ENCODE measurements at regions not wholly inside any gene's neighbourhood (a gene's known extent, or its start where the extent isn't known, plus 50 kb on each side); places are given as distances from the start of the nearest gene placed in this dataset.

DNA sequence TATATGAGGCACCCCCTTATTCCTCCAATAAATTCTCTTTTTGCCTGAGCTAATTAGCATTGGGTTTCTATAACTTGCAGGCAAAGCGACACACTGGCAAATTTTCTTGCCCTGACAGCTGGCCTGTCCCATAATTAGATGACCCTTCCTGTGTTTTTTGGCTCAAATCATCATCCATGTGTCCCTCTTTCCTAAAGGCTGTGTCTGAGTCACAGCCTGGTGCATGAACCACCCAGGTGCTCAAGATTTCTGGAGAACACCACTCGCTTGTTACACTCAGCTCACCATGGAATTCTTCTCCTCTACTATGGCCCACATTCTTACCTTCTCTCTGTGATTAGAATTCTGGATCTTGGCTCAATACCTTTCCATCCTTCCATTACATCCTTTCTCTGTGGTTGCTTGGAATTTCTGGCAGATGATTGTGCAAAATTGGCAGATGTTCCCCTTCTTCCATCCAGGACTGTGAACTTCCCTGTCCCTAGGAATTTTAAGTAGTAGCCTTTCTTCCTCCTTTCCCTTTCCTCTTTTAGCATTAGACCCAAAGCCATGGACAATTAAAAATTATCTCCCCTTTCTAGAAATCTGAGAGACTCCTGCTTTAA, 116.0 kb upstream of the ANKRD1 start:
- DNase-seq (ENCODE audit: low read depth) = no peak

GRCh38 chr10:91038971-91039370, 118.1 kb upstream of the ANKRD1 start:
- no peak for DNase-seq (ENCODE audit: low read depth)

GRCh38 chr10:91040343-91040742, 119.5 kb upstream of the ANKRD1 start:
- no peak for DNase-seq (ENCODE audit: low read depth)

DNA sequence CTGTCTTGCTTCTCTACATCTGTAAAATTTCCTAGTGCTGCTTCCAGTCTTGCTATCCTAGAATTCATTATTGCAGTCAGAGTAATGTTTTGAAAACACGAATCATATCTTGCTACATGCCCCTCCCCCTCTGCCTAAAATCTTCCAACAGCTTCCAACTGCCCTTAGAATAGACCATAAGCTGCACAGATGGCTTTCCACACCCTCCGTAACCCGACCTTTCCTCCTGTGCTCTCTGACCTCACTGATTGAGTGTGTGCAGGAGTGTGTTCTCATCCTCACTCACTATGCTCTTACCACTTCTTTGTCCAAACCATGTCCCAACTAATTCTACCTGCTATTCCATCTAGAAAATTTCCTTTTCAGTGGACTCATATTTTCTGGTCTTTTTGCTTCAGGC, 121.2 kb upstream of the ANKRD1 start:
- DNase-seq (ENCODE audit: low read depth) = no peak

GRCh38 chr10:91043173-91043910, 122.5 kb upstream of the ANKRD1 start:
- peak; percentile 41 for DNase-seq (ENCODE audit: low read depth)

DNA sequence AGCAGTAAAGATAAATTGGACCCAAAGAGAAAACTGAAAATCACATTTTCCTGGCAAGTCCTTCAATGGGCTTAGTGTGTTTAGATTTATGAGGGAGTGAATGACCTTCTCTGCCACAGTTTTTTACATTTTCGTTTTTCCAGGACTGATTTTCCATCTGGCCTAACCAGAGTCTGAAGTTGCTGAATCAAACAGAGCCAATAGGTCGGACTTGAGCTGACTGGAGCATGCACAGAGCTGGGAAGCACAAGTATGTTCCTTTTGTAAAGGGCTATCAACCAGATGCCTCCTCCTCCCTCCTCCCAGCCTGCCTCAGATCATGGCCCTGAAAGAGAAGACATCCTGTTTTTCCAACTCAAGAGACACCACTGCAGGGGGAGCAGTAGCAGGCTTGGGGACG, 126.0 kb upstream of the ANKRD1 start:
- peak; percentile 3 for DNase-seq (ENCODE audit: low read depth)

GRCh38 chr10:91048380-91048779, 127.5 kb upstream of the ANKRD1 start:
- DNase-seq (ENCODE audit: low read depth) = no peak

DNA sequence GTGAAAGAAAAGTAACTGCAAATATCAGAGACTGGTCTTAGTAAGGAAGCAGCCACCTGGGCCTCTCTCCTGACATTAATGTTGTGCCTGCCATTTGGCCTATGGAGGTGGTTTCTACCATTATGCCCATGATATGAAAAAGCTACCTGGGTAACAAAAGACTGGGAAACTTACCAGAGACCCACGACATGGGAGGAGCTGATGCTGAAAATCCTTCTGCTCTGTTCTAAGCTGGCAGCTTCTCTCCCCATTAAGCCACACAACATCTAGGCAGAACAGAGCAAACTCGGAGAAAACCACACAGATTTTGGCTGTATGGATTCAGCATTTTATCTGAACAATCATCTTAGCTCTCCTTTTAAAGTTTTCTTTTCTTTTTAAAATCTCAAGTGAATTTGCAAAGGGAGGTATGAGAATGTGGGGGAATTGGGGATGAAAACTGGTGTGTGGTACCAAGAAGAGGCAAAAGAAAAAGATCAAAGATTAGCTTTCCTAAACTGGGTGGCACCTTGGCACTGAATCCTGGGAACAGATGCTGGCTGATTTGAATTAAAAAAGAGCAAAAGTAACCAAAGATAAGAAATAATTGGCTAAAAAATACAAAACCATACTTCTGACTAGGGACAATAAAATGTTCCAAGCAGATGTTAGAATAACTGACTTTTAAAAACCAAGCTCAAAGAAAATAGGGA, 128.6 kb upstream of the ANKRD1 start:
- DNase-seq (ENCODE audit: low read depth) = no peak

- DNase-seq (ENCODE audit: low read depth) = peak; percentile 38
These were observed 129.1 kb upstream of the ANKRD1 start for GRCh38 chr10:91049988-91050360.

DNA sequence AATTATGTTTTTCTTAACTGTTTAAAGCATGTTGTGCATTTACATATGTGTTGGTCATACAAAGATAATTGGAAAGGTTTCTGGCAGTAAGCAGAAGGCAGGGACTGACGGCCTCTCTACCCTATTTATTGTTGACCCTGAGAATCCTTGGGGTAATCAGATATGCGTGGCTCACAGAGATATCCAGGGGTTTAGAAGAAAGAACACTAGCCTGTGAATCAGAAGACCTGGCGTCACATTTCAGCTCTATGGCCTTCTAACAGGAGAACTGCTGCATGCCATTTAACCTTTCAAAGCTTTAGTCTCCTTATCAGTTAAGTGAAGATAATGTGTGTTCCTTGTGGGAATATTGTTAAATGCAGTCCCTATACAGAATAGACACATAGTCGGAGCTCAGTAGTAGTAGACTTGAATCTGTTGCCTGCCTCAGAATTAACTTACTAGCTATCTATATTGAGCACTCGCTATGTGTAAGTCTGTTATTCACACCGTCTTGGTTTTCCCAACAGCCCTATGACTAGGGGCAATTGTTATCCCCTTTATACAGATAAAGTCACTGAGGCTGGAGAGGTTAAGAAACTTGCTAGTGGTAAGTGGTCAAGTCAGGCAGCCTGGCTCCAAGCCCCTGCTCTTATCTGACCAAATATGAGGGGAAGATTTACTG, 129.6 kb upstream of the ANKRD1 start:
- peak; percentile 39 for DNase-seq (ENCODE audit: low read depth)

DNA sequence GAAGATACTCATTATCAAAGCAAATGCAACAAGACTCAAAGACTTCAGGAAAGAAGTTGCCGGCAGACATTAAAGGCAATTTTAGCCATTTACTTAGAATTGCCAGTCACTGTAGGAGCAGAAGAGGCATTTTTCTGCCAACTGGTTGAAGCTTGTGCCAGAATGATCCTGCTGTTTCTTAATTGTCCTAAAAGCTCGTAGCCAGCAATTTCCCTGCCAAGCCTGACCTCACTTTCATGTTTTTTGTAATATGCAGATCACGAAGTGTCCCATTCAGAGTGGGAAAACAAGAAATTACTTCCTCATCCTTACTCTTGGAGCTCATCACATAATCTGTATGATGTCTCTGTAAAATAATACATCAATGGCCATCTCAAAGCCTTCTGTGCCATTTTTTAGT, 130.9 kb upstream of the ANKRD1 start:
- DNase-seq (ENCODE audit: low read depth) = no peak

DNA sequence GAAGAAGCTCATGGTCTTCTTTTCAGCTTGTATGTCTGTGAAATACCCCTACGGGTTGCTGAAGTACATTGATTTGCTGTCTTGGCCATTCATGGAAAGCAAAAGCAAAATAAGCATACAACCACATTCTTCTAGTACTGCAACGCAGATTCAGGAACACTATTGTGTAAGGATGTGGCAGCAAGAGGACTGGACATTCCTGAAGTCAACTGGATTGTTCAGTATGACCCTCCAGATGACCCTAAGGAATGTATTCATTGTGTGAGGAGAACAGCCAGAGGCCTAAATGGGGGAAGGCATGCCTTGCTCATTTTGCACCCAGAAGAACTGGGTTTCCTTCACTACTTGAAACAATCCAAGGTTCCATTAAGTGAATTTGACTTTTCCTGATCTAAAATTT, 133.4 kb upstream of the ANKRD1 start:
- DNase-seq (ENCODE audit: low read depth) = peak; percentile 62

DNA sequence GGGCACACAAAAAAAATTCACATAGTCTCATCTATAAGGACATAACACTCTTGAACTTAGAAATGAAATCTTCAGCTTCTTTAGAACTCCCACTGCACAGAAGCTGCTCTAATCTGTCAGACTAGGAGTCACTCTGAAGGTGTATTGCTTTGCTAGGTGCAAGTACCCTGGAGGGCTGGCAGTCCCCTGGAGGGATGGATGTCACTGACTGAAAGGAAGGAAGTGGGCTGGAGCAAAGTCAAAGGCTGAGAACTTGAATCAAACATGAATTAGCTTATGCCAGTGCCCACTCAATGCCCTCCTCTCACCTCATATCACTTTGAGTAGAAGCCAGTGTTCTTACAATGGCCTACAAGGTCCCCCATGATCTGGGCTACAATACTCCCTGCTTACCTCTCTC, 140.3 kb upstream of the ANKRD1 start:
- DNase-seq (ENCODE audit: low read depth) = no peak

DNA sequence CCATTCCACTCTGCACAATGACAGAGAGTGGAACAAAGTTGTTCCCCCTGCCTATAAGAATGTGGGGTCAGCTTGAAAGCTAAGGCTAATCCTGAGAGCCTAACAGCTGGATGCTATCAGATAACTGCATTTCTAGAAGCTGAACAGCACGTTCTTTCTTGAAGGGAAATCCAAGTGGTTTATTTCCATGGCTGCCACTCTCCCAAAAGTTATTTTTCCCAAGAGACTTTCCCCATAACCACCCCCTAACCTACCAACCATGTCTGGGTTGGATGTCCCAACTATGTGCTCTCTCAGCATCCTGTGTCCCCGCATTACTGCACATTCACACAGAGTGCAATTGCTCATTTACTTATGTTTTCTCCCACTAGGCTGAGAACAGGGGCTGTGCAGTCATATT, 140.7 kb upstream of the ANKRD1 start:
- DNase-seq (ENCODE audit: low read depth) = no peak

GRCh38 chr10:91062091-91062490, 141.2 kb upstream of the ANKRD1 start:
- no peak for DNase-seq (ENCODE audit: low read depth)

DNA sequence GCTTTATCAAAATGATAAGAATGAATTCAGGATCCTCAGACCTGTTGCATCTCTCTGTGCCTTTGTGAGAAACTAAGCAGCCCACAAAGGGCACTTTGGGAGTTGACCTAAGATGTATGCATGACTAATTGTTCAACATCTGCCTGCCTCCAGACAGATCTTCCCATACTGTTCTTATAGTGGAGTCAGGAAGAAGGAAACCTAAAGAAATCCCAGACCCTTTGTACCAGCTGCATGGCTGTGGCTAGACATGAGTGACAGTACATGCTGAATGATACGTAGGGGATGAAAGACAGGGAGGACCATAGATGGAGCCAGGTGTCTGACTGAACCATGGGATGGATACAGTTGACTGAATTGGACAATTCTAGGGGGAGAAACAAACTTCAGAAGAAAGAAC, 148.7 kb upstream of the PCGF5 start:
- DNase-seq (ENCODE audit: low read depth) = no peak

GRCh38 chr10:91073286-91073979, 147.0 kb upstream of the PCGF5 start:
- DNase-seq (ENCODE audit: low read depth) = no peak

- DNase-seq (ENCODE audit: low read depth) = no peak
These were observed 143.4 kb upstream of the PCGF5 start for GRCh38 chr10:91076991-91077548.

DNA sequence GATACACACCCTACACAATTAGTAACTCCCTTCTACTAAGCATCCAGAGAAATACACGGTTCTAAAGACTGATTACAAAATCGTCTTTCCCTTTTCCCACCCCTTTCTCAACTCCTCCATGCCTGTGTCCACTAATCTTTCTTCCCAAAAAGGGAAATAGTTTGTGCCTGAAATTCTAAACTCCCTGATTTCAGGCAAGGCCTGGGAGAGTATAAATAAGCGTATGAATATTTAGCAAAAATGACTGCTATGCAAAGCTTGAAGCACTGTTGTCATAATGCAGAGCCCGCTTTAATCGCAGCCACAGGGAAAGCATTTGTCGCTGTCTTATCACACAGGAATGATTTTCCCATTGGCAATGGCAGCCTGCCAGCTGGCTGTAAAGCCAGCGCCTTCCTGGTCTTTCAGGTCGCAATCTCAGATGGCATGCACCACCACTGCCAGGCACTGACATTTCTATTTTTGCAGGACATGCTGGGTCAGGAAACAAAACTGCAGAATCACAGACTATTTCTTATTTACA, 142.9 kb upstream of the PCGF5 start:
- peak; percentile 16 for DNase-seq (ENCODE audit: low read depth)

GRCh38 chr10:91080776-91081175, 139.7 kb upstream of the PCGF5 start:
- DNase-seq (ENCODE audit: low read depth) = no peak

DNA sequence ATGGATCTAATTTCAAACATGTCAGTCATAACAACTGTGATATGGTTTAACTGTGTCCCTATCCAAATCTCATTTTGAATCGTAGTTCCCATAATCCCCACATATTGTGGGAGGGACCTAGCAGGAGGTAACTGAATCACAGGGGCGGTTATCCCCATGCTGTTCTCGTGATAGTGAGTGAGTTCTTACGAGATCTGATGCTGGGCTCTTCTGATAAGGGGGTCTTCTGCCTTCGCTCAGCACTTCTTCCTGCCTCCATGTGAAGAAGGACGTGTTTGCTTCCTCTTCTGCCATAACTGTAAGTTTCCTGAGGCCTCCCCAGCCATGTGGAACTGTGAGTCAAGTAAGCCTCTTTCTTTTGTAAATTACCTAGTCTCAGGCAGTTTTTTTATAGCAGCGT, 138.0 kb upstream of the PCGF5 start:
- DNase-seq (ENCODE audit: low read depth) = no peak

Data from iris pigment epithelial cell (primary cell).